T47D (cell line): ENCODE measurements at regions not wholly inside any gene's neighbourhood (a gene's known extent, or its start where the extent isn't known, plus 50 kb on each side); places are given as distances from the start of the nearest gene placed in this dataset.

Experiments
- DNase-seq, 2 experiments: peaks; one replicate each; pipeline versions ENCODE4 v3.0.0 to v3.0.0-alpha.2; 2011 to 2012; ENCODE audit warnings: low read depth in 1 of 2, low spot score in 1 of 2
- JUND ChIP-seq: IDR thresholded peaks from 2 replicates; pipeline ENCODE4 v1.6.1; 2012; ENCODE audit warnings: low read depth
- in situ Hi-C: cut with HindIII; loops from 2 replicates; pipeline ENCODE4 v1.10.0; 2016; ENCODE audit warnings: low sequenced_read_pairs, low pct_unique_long_range_greater_than_20kb

DNA sequence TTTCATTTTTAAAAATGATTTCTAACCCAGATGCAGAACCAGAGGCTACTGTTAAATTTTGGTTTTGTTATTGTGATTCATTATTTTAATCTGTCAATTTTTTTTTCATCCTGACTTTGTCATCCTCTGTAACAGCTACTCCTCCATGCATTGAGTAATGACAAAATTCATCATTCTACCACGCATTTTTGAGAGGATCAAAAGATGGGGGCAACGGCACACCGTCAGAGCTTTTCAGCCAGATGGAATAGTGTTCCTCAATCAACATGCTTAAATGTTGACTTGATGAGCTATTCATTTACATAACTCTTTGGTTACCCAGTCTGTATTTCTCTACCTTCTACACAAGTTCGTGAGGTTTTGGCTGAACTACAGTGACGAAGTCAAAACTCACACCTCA, 486.3 kb downstream of the EFNB2 start:
- in situ Hi-C loops = no loop called here
- no peak for TF ChIP-seq JUND

DNA sequence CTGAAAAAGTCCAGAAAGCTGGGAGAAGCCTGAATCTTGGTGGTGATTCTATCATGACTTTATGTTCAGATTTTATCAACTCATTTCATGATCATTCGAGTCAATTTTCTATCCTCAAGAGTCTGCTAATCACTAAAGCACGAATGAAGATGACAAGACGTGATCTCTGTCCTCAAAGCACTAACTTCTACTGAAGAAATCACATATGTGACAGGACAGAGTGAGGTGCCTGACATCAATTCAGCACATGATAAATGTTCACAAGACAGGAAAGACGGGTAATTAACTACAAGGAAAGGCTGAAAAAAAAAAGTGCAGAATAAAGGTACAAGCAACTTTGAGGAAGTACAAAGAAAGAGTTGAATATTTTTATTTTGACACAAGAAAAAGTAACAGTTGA, 487.1 kb downstream of the EFNB2 start:
- no peak for DNase-seq
- in situ Hi-C loops = no loop called here
- TF ChIP-seq JUND = no peak

More for the DNA sequence above, 486.3 kb downstream of the EFNB2 start:
- DNase-seq = no peak

DNA sequence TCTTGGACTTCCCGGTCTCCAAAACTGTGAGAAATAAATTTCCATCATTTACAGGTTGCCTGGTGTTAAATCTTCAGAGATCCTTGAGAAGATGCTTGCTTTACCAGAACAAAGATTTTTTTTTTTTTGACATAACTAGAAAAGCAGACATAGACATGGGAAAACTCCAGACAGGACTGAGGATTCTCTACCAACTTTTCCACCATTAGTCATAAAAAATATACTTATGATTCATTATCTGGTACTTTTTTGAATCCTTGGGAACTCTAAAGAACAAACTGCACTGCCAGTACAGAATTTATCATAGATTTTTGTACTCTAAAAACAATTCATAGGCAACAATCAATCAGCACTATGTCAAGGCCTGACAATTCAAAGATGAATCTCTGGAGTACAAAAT, 487.6 kb downstream of the EFNB2 start:
- TF ChIP-seq JUND = no peak
- DNase-seq = no peak
- in situ Hi-C loops = no loop called here

DNA sequence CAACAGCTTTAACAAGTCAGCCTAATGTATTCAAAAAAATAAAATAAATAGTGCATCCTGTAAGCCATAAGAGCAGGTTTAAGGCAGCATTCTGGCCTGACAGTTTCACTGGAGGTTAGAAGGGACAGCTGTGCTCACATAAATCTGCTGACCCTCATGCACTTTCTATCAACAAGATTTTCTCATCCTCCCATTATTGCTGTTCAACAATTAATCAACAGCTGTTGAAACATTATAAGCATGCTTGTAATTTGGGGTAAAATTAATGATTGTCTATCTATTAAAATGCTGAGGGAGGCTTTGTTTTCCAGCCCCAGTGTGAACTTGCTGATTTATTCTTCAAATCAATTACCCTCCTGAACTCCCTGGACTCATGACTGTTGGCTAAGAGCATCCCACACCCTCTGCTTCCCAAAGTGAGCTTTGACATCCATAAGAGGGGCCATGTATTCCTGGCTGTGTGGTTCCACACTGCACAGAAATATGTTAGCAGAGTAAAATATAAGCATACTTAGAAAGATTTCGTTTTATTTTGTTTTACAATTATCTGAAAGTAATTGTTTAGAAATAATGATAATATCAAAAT, 492.4 kb downstream of the EFNB2 start:
- TF ChIP-seq JUND = no peak
- DNase-seq = no peak
- in situ Hi-C loops = no loop called here

DNA sequence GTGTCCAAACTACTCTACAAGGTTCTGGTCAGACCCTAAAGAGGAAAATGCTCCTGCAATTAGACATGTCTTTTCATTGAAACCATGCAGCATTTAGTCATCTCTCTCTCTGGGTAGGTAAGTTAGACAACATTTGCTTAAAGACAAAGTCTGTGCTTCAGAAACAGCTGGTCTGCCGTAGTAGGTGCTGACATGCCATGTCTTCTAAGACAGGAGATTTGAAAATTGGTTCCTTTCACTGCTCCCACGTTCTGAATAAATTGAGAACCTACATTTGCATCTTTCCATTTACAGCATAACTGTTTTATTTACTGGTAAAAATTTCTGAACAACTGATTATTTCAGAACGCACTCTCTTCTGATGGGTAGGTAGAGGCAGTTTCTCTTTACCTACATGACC, 494.0 kb downstream of the EFNB2 start:
- no peak for DNase-seq
- no peak for TF ChIP-seq JUND
- in situ Hi-C loops = no loop called here

DNA sequence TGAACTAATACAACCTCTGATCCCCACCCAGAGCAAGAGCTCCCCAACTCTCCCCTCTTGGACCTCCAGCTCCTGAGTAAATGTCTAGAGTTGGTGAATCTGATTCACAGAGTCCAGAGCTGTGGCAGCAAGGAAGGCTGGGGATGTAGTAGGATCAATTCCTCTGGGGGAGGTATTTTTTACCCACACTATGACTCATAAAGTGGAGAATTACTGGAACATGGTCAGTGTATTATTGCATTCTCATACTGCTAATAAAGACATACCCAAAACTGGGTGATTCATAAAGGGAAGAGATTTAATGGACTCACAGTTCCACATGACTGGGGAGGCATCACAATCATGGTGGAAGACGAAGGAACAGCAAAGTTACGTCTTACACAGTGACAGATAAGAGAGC, 496.7 kb downstream of the EFNB2 start:
- no peak for DNase-seq
- TF ChIP-seq JUND = no peak
- in situ Hi-C loops = no loop called here

DNA sequence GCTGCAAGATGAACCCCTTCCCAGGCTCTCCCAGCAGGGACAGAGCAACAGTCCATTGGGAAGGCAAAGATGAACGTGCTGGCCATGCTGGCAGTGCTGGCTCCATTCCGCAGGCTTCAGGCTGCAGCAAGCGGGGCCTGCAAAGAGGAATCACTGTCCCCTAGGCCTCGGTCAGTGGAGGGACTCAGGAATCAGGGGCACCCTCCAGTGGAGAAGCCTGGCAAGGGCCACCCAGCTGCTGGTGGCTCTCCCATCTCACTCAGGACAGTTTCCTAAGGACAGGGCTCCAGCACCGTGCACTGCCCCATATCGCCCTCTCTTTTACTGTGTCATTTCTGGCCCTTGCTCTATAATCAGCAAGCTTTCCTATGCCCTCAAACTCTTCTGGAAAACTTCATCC, 498.6 kb downstream of the EFNB2 start:
- no peak for TF ChIP-seq JUND
- in situ Hi-C loops = no loop called here
- DNase-seq = peak in 1 of 2 experiments; percentile 55

DNA sequence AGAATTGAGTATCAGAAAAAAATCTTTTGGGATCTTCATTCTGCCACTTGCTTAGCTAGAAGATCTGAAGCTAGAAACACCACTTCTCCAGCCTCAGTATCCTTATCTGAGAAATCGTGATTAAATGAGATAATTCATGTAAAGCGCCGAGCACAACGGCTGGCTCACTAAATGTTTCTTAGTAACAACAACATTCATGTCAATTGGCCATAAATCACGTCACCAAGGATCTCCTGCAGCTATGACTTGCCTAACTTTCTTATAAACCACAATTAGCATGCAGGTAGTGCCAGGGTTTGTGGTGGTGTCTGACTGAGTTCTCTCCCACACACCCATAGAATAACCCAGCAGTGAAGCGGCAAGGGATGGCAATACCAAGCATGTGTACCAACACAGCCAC, 501.3 kb downstream of the EFNB2 start:
- TF ChIP-seq JUND = no peak
- in situ Hi-C loops = no loop called here
- no peak for DNase-seq

DNA sequence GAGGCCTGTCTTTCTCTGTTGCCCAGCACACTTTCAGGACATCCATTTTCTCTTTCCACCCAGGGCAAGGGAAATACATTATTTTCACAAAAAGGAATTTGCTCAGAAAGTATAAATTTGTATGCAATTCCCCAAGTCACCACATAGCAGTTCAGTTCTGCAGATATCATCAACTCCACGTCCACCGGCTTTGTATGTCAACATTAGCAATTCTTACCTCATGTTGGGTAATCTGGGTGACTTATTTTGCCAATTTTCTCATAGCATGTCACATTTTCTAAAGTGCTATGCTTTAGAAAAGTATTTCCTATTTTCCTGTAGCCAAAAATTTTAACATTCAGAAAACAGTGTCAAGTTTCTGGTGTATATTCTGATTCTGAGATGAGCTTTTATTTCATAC, 501.8 kb downstream of the EFNB2 start:
- peak in 1 of 2 experiments; percentile 35 for DNase-seq

DNA sequence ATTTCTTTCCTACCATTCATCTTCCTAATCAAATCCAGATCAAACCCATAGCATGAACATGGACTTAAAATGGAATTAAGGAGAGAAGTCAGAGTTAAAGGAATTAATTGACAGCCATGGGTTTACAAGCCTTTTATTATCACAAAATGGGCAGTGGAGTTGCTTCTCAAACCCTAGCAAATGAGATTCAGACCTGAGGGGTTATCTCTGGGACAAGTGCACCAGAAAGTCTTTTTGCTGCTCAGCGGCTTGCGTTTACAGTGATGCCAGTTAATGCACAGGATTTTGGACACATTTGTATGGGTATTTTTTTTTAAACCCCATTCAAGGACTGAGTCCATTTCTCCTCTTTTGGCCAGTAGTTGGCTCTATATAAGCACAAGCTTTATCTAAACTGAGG, 503.0 kb downstream of the EFNB2 start:
- DNase-seq = no peak
- in situ Hi-C loops = no loop called here
- TF ChIP-seq JUND = no peak

More for the DNA sequence above, 501.8 kb downstream of the EFNB2 start:
- TF ChIP-seq JUND = no peak
- in situ Hi-C loops = no loop called here

DNA sequence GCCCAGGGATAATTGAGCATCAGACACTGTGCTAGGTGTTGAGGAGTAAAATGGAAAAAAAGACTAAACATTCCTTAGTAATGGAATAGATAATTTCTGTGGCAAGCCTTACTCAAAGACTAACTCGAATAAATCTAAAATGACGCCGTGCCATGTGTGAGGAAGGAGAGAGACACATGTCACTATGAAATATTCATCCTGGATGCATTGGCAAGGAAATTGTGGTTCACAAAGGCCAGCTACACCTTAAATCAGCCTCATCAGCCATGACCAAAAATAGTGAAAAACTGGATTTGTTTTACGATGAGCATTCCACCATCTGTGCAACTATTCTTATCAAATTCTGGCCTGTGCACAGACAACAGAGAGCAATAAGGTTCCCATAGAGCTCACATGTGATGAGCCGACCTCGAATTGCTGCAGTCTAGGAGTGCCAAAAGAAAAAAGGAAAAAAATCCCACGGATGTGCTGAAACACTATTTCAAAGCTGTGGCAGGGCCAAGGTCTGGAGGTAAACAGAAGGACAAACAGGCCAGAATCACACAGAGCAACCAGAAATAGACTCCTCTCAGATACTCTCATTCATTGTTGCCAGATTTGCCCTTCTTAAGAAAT, 505.7 kb downstream of the EFNB2 start:
- in situ Hi-C loops = no loop called here
- TF ChIP-seq JUND = no peak
- no peak for DNase-seq

DNA sequence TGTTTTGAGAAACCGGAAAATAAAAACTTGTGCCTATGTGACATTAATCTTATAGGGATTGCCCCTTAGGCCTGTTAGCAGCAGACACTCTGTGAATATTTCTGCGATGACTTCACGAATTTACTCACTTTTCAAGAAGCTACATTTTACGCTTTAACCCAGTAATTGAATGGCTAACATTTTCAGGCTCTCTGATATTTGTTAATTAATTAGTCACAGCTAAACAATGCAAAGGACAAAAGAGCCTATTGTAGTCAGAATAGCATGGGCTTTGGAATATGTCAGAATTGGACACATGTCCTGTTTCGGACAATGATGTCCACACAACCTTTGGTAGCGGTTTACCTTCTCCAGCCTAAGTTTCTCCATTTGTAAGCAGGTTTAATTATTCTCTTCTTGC, 506.6 kb downstream of the EFNB2 start:
- in situ Hi-C loops = no loop called here

DNA sequence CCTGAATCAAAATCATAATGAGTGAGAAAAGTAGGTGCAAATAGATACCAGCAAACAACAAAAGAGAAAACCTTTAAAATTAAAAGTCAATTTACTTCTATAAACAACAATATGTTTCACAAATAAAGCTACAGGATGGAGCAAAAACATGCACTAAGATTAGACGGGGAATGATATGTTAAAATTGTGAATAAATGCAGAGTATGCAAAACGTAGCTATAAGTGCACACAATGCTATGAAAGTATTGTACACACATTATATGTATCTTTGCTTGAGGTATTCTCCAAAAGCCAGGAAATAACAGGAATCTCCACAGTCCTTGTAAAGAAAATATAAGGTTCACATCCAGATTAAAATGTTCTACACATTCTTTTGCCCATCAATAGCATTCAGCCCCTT, 523.9 kb downstream of the EFNB2 start:
- in situ Hi-C loops = no loop called here
- DNase-seq = no peak
- TF ChIP-seq JUND = no peak

More for the DNA sequence above, 506.6 kb downstream of the EFNB2 start:
- no peak for DNase-seq
- no peak for TF ChIP-seq JUND

DNA sequence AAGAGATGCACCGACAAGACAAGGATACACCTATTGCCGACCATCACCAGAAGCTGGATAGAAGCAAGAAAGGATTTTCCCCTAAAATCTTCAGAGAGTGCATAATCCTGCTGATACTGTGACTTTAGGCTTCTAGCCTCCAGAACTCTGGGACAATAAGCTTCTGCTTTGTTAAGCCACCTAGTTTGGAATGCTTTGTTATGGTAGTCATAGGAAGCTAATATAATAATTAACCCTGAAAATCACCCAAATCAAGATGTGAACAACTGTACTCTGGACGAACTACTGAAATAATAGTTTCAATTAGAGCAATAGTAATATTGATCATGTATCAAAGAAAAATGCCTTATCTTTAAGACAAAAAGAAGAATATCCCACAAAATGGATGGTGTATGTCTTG, 524.6 kb downstream of the EFNB2 start:
- no peak for TF ChIP-seq JUND
- in situ Hi-C loops = no loop called here
- no peak for DNase-seq
